Breast epithelium (tissue), 4 donors: ENCODE measurements at regions not wholly inside any gene's neighbourhood (a gene's known extent, or its start where the extent isn't known, plus 50 kb on each side); places are given as distances from the start of the nearest gene placed in this dataset.

Experiments
- DNase-seq, 2 donors: peaks; one replicate each; pipeline ENCODE4 v3.0.0-alpha.2; 2019; ENCODE audit warnings: low spot score in 2 of 2
- H3K27ac ChIP-seq, 2 donors: fragments of 200-600 bp; sonication (generic) in 1 of 2; one replicate each; pipeline ENCODE4 v1.5.1; 2016 to 2019; ENCODE audit warnings: mild to moderate bottlenecking in 1 of 2
- H3K27me3 ChIP-seq, 2 donors: fragments of 200-600 bp; sonication (generic) in 1 of 2; one replicate each; pipeline versions ENCODE4 v1.5.1 to v1.6.0; 2017 to 2019; ENCODE audit warnings: control low read depth in 1 of 2, mild to moderate bottlenecking in 1 of 2
- H3K36me3 ChIP-seq: fragments of 200-600 bp; one replicate; pipeline ENCODE4 v1.5.1; 2019
- H3K4me1 ChIP-seq, 2 donors: fragments of 200-600 bp; sonication (generic); one replicate each; pipeline ENCODE4 v1.5.1; 2016 to 2019; ENCODE audit warnings: control low read depth in 1 of 2
- H3K4me3 ChIP-seq, 3 donors: fragments of 200-600 bp; sonication (generic); 1 replicate in 2 of 3; 2 replicates in 1 of 3; pipeline ENCODE4 v1.5.1; 2016 to 2019; ENCODE audit warnings: mild to moderate bottlenecking in 3 of 3, moderate library complexity in 2 of 3
- H3K9me3 ChIP-seq, 2 donors: fragments of 200-600 bp; sonication (generic) in 1 of 2; one replicate each; pipeline ENCODE4 v1.5.1; 2016 to 2019; ENCODE audit warnings: control low read depth in 1 of 2
- CTCF ChIP-seq, 3 donors: fragments of 450-650 bp; IDR thresholded peaks; one replicate each; pipeline ENCODE4 v1.5.1; 2016 to 2017; ENCODE audit warnings: antibody characterized with exemption in 3 of 3, mild to moderate bottlenecking in 3 of 3, moderate library complexity in 3 of 3
- POLR2A ChIP-seq: fragments of 450-650 bp; IDR thresholded peaks from one replicate; pipeline ENCODE4 v1.6.1; 2016; ENCODE audit warnings: antibody characterized with exemption, mild to moderate bottlenecking, moderate library complexity
- POLR2AphosphoS5 ChIP-seq, 3 donors: sonication (generic); formaldehyde crosslinking; IDR thresholded peaks; one replicate each; pipeline ENCODE4 v1.6.1; 2017; ENCODE audit warnings: antibody characterized with exemption in 3 of 3
- intact Hi-C: fragments of 100-400 bp; cut with DNase I; formaldehyde crosslinking; loops from one replicate; pipeline ENCODE4 v1.15.1; 2023; ENCODE audit warnings: low total_unique reads

- Histone ChIP-seq H3K4me3 (no peak overlapping the region), H3K4me1 (no peaks in the 10 kb centered on the region), H3K27me3 (no peaks in the 10 kb centered on the region), H3K9me3 (no peaks in the 10 kb centered on the region), H3K36me3 (no peaks in the 10 kb centered on the region), H3K27ac (no peak overlapping the region)
- no peak for DNase-seq
- TF ChIP-seq CTCF (IDR thresholded peaks at IDR 0.05) (no peak), POLR2AphosphoS5 (IDR thresholded peaks at IDR 0.05) (no peak), POLR2A (no peak)
- intact Hi-C loops, result no loop called here
Observed at GRCh38 chr11:105202422-105202821, 62.9 kb upstream of the CARD18 start.

DNA sequence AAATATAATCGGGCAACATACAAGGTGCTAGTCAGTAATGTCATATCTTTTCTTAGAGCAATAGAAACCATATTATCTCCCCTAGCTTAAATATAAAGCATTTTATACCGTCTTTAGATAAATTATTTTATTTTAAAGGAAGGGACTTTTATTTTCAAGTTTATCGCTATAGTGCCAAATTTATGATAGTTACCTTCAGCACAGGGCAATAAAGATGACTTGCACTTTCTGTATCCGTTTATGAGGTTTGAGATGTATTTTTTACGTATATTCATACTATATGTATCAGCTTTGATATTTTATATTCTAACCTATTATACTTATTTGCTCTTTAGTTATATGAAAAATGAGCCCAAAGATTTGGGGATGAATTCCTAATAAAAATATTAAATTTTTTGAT lies 61.6 kb upstream of the CARD18 start:
- no peaks in the 10 kb centered on the region for H3K36me3 ChIP-seq
- intact Hi-C loops, result no loop called here
- H3K27me3 ChIP-seq, result no peaks in the 10 kb centered on the region
- no peak for DNase-seq
- H3K4me1 ChIP-seq, result no peaks in the 10 kb centered on the region
- no peaks in the 10 kb centered on the region for H3K9me3 ChIP-seq
- no peak overlapping the region for H3K4me3 ChIP-seq
- TF ChIP-seq CTCF (IDR thresholded peaks at IDR 0.05) (no peak), POLR2AphosphoS5 (IDR thresholded peaks at IDR 0.05) (no peak), POLR2A (no peak)
- H3K27ac ChIP-seq, result no peak overlapping the region

DNA sequence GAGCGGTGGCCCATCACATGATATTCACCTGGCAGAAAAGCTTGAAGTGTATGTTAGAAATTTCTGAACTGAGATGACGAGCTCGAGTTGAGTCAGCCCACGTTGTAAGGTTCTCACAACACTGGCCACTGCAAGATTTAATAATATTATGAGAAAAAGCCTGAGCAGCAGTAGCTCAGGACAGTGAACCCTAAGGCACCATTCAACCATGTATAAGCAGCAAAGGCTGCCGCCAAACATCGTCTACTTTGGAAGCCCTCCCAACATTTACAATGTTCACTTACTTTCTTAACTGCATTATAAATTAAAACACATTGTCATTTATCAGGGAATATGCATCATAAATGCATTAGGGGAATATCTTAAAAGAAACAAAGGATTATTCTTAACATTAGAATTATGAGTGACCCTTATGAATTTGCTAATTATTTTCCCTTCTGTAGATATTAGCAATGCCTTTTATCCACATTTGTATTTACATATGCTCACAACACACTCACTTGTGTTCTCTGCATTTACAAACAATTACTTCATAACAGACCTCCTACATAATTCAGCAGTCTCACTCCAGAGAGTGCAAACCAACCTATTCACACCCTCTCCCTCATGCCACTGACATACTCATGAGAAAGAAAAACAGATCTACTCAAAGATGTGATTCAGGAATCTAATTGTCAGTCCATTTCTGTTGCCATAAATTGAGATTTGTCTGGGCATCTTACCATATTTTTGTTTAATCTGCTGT lies 57.7 kb upstream of the CARD18 start:
- intact Hi-C loops, result no loop called here
- no peak for TF ChIP-seq POLR2A
- no peak for TF ChIP-seq CTCF (IDR thresholded peaks at IDR 0.05)
- no peak for TF ChIP-seq POLR2AphosphoS5 (IDR thresholded peaks at IDR 0.05)
- Histone ChIP-seq H3K36me3 (no peaks in the 10 kb centered on the region), H3K27ac (no peak overlapping the region), H3K27me3 (no peaks in the 10 kb centered on the region), H3K4me3 (no peak overlapping the region), H3K9me3 (no peaks in the 10 kb centered on the region), H3K4me1 (no peaks in the 10 kb centered on the region)
- no peak for DNase-seq

GRCh38 chr11:105193260-105193659 lies 53.7 kb upstream of the CARD18 start:
- no peaks in the 10 kb centered on the region for H3K9me3 ChIP-seq
- TF ChIP-seq POLR2A, result no peak
- TF ChIP-seq CTCF (IDR thresholded peaks at IDR 0.05), result no peak
- TF ChIP-seq POLR2AphosphoS5 (IDR thresholded peaks at IDR 0.05), result no peak
- H3K27ac ChIP-seq, result no peak overlapping the region
- no peaks in the 10 kb centered on the region for H3K4me1 ChIP-seq
- no peak overlapping the region for H3K4me3 ChIP-seq
- DNase-seq, result no peak
- intact Hi-C loops, result no loop called here
- no peaks in the 10 kb centered on the region for H3K36me3 ChIP-seq
- no peaks in the 10 kb centered on the region for H3K27me3 ChIP-seq

- no peak for TF ChIP-seq CTCF (IDR thresholded peaks at IDR 0.05)
- TF ChIP-seq POLR2A, result no peak
- TF ChIP-seq POLR2AphosphoS5 (IDR thresholded peaks at IDR 0.05), result no peak
- Histone ChIP-seq H3K27me3 (no peaks in the 10 kb centered on the region), H3K9me3 (no peaks in the 10 kb centered on the region), H3K27ac (no peak overlapping the region), H3K36me3 (no peaks in the 10 kb centered on the region), H3K4me3 (no peak overlapping the region), H3K4me1 (no peaks in the 10 kb centered on the region)
- intact Hi-C loops, result no loop called here
- DNase-seq, result no peak
Observed at GRCh38 chr11:105192115-105192514, 52.5 kb upstream of the CARD18 start.
